HepG2 (cell line): ENCODE measurements at regions not wholly inside any gene's neighbourhood (a gene's known extent, or its start where the extent isn't known, plus 50 kb on each side); places are given as distances from the start of the nearest gene placed in this dataset.

Experiments
- ATRX ChIP-seq: sonication (generic); formaldehyde crosslinking; IDR thresholded peaks from 2 replicates; pipeline ENCODE4 v1.4.0; 2020; ENCODE audit warnings: missing genetic modification reagents, borderline replicate concordance
- HDAC2 ChIP-seq: sonication (generic); formaldehyde crosslinking; IDR thresholded peaks from 2 replicates; pipeline ENCODE4 v1.4.0; 2020; ENCODE audit warnings: missing genetic modification reagents
- JUN ChIP-seq: sonication (generic); formaldehyde crosslinking; IDR thresholded peaks from 2 replicates; pipeline ENCODE4 v1.4.0; 2020; ENCODE audit warnings: mild to moderate bottlenecking, missing genetic modification reagents
- NFE2L2 ChIP-seq: fragments of 150-350 bp; IDR thresholded peaks from 2 replicates; pipeline ENCODE4 v1.6.1; 2014; ENCODE audit warnings: low read length
- POLR2A ChIP-seq, 2 experiments: IDR thresholded peaks; 2 replicates each; pipeline ENCODE4 v1.6.1; 2011; ENCODE audit warnings: low read depth in 2 of 2, low read length in 2 of 2, mild to moderate bottlenecking in 1 of 2, moderate library complexity in 1 of 2; ENCODE audit not compliant: insufficient read depth in 1 of 2
- TFAP4 ChIP-seq: sonication (generic); IDR thresholded peaks from 2 replicates; pipeline ENCODE4 v1.6.1; 2016; ENCODE audit warnings: low read depth, borderline replicate concordance
- ZNF160 ChIP-seq: sonication (generic); formaldehyde crosslinking; IDR thresholded peaks from 2 replicates; pipeline ENCODE4 v1.8.0; 2022; ENCODE audit warnings: mild to moderate bottlenecking, inconsistent platforms, missing genetic modification reagents
- ZNF24 ChIP-seq: fragments of 450-650 bp; IDR thresholded peaks from 2 replicates; pipeline ENCODE4 v1.6.1; 2017; ENCODE audit warnings: antibody characterized with exemption, mild to moderate bottlenecking
- ZNF549 ChIP-seq: sonication (generic); formaldehyde crosslinking; IDR thresholded peaks from 2 replicates; pipeline ENCODE4 v1.5.0; 2020; ENCODE audit warnings: missing genetic modification reagents
- TF ChIP-seq, protein P1 (sequence below): sonication (generic); formaldehyde crosslinking; IDR thresholded peaks from 2 replicates; pipeline ENCODE4 v1.5.0; 2020; ENCODE audit warnings: mild to moderate bottlenecking, missing genetic modification reagents, moderate library complexity

GRCh38 chr4:28787947-28788346 lies 1927.3 kb downstream of the STIM2 start:
- no peak for TF ChIP-seq ATRX
- TF ChIP-seq, protein P1, sequence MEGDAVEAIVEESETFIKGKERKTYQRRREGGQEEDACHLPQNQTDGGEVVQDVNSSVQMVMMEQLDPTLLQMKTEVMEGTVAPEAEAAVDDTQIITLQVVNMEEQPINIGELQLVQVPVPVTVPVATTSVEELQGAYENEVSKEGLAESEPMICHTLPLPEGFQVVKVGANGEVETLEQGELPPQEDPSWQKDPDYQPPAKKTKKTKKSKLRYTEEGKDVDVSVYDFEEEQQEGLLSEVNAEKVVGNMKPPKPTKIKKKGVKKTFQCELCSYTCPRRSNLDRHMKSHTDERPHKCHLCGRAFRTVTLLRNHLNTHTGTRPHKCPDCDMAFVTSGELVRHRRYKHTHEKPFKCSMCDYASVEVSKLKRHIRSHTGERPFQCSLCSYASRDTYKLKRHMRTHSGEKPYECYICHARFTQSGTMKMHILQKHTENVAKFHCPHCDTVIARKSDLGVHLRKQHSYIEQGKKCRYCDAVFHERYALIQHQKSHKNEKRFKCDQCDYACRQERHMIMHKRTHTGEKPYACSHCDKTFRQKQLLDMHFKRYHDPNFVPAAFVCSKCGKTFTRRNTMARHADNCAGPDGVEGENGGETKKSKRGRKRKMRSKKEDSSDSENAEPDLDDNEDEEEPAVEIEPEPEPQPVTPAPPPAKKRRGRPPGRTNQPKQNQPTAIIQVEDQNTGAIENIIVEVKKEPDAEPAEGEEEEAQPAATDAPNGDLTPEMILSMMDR (CRISPR knock-in tag), result no peak
- no peak for TF ChIP-seq JUN (CRISPR knock-in tag)
- TF ChIP-seq ZNF549 (CRISPR knock-in tag), result no peak
- TF ChIP-seq TFAP4, result no peak
- TF ChIP-seq POLR2A (IDR thresholded peaks at IDR 0.05; ENCODE audit: insufficient read depth in 1 of 2, low read depth in 2 of 2, low read length in 2 of 2), result no peak
- no peak for TF ChIP-seq NFE2L2
- no peak for TF ChIP-seq HDAC2 (CRISPR knock-in tag)
- no peak for TF ChIP-seq ZNF24
- no peak for TF ChIP-seq ZNF160 (CRISPR knock-in tag)
